ENCODE measurements at regions not wholly inside any gene's neighbourhood (a gene's known extent, or its start where the extent isn't known, plus 50 kb on each side); places are given as distances from the start of the nearest gene placed in this dataset.

DNA sequence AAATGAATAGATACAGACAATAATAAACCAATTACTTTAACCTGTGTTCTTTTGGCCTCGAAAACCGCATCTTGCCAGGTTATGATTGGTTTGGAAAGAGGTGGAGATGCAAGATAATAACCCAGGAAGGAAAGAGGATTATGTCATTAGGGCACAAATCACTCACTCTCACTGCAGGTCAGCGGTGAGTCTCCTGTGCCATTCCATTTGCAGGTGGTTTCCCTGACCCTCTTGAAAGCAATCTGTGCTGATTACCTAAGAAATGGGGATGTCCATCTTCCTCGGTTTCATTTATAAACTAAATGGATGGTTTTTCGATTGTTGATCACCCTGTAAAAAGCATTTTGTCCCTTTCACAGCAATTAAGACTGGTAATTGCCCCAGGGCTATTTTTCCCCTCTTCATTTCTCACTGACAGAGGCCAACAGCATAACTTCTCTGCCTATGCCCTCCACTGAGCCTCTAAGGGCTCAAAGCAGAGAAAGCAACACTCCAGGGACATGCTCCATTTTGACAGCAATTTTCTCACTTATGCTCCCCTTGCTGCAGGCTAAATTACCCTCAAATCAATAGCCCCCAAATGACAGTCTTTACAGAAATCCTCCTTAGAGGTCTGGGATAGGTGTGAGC is 257.5 kb downstream of the IPMK start:
- no peak for DNase-seq (ENCODE audit: extremely low spot score, unreplicated experiment)
- H3K9me3 Mint-ChIP-seq (ENCODE audit: unreplicated experiment) = peaks cover 1% of the 10 kb centered on the region
- TF ChIP-seq CTCF (IDR thresholded peaks at IDR 0.05) = no peak
- H3K4me3 Mint-ChIP-seq (ENCODE audit: unreplicated experiment) = no peak overlapping the region
- H3K4me1 Mint-ChIP-seq (ENCODE audit: unreplicated experiment) = peaks cover 12% of the 10 kb centered on the region
- no peaks in the 10 kb centered on the region for H3K36me3 Mint-ChIP-seq (ENCODE audit: unreplicated experiment)
- H3K27me3 Mint-ChIP-seq (ENCODE audit: unreplicated experiment) = peaks cover 13% of the 10 kb centered on the region
- H3K27ac Mint-ChIP-seq (ENCODE audit: unreplicated experiment) = no peak overlapping the region

GRCh38 chr10:58003945-58004344 is 263.7 kb downstream of the IPMK start:
- Mint-ChIP-seq H3K27ac (ENCODE audit: unreplicated experiment) (no peak overlapping the region), H3K9me3 (ENCODE audit: unreplicated experiment) (peaks cover 4% of the 10 kb centered on the region), H3K4me3 (ENCODE audit: unreplicated experiment) (no peak overlapping the region), H3K4me1 (ENCODE audit: unreplicated experiment) (no peaks in the 10 kb centered on the region), H3K36me3 (ENCODE audit: unreplicated experiment) (no peaks in the 10 kb centered on the region), H3K27me3 (ENCODE audit: unreplicated experiment) (peaks cover 48% of the 10 kb centered on the region)
- no peak for TF ChIP-seq CTCF (IDR thresholded peaks at IDR 0.05)
- DNase-seq (ENCODE audit: extremely low spot score, unreplicated experiment) = no peak

- TF ChIP-seq CTCF (IDR thresholded peaks at IDR 0.05) = no peak
- no peak overlapping the region for H3K27ac Mint-ChIP-seq (ENCODE audit: unreplicated experiment)
- no peak for DNase-seq (ENCODE audit: extremely low spot score, unreplicated experiment)
Observed at GRCh38 chr10:58001159-58001558, 266.5 kb downstream of the IPMK start.

DNA sequence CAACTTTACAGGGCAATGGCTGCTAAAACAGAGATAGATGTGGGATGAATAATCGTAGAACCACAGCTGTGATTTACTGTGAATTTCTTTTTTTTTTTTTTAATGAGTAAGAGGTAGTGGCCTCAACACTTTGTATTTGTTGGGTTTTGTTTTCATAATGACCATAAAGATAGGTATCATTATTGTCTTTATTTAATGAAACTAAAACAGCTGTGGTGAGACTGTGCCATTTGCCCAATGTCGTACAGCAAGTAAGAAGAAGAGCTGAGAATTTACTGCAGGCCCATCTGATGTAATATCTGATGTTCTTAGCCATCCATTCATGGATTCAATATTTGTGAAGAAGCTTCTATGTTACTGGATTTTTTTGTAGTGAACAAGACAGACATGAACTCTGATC is 271.2 kb downstream of the IPMK start:
- Mint-ChIP-seq H3K9me3 (ENCODE audit: unreplicated experiment) (no peaks in the 10 kb centered on the region), H3K36me3 (ENCODE audit: unreplicated experiment) (no peaks in the 10 kb centered on the region), H3K27ac (ENCODE audit: unreplicated experiment) (no peak overlapping the region), H3K4me3 (ENCODE audit: unreplicated experiment) (no peak overlapping the region), H3K27me3 (ENCODE audit: unreplicated experiment) (peaks cover 30% of the 10 kb centered on the region), H3K4me1 (ENCODE audit: unreplicated experiment) (peaks cover 7% of the 10 kb centered on the region)
- no peak for TF ChIP-seq CTCF (IDR thresholded peaks at IDR 0.05)
- no peak for DNase-seq (ENCODE audit: extremely low spot score, unreplicated experiment)

More at GRCh38 chr10:58001159-58001558, 266.5 kb downstream of the IPMK start:
- H3K9me3 Mint-ChIP-seq (ENCODE audit: unreplicated experiment) = peaks cover 4% of the 10 kb centered on the region
- no peaks in the 10 kb centered on the region for H3K4me1 Mint-ChIP-seq (ENCODE audit: unreplicated experiment)
- no peaks in the 10 kb centered on the region for H3K36me3 Mint-ChIP-seq (ENCODE audit: unreplicated experiment)
- H3K27me3 Mint-ChIP-seq (ENCODE audit: unreplicated experiment) = peaks cover 52% of the 10 kb centered on the region
- H3K4me3 Mint-ChIP-seq (ENCODE audit: unreplicated experiment) = no peak overlapping the region

DNA sequence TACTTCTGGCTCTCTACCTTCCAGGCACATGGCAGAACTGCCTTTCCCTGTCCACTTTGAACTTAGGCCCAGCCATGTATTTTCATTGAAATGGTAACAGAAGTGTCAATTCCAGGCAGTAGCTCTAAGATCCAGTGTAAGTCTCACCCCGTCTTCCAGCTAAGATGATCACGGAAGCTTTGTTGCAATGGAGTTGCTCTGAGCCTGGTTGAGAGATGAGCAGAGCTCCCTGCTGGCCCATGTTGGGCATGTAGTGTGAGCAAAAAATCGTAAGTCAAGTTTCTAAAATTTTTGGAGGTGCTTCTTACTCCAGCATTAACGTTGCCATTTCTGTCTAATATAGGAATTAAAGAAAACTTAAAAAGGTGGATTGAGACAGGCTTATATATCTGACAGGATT is 274.4 kb downstream of the IPMK start:
- Mint-ChIP-seq H3K4me1 (ENCODE audit: unreplicated experiment) (peaks cover 7% of the 10 kb centered on the region), H3K27me3 (ENCODE audit: unreplicated experiment) (peaks cover 12% of the 10 kb centered on the region)
- no peak for DNase-seq (ENCODE audit: extremely low spot score, unreplicated experiment)

More for the DNA sequence above, 274.4 kb downstream of the IPMK start:
- H3K4me3 Mint-ChIP-seq (ENCODE audit: unreplicated experiment) = no peak overlapping the region
- H3K9me3 Mint-ChIP-seq (ENCODE audit: unreplicated experiment) = no peaks in the 10 kb centered on the region
- H3K36me3 Mint-ChIP-seq (ENCODE audit: unreplicated experiment) = no peaks in the 10 kb centered on the region
- no peak overlapping the region for H3K27ac Mint-ChIP-seq (ENCODE audit: unreplicated experiment)
- TF ChIP-seq CTCF (IDR thresholded peaks at IDR 0.05) = no peak

Data from osteocyte (in vitro differentiated cells).